MM.1S (cell line): ENCODE measurements at regions not wholly inside any gene's neighbourhood (a gene's known extent, or its start where the extent isn't known, plus 50 kb on each side); places are given as distances from the start of the nearest gene placed in this dataset.

ENCODE experiments used
- CTCF ChIP-seq: fragments of 300-600 bp; sonication (generic); IDR thresholded peaks from 2 replicates; pipeline ENCODE4 v1.5.1; 2016; ENCODE audit warnings: antibody characterized with exemption, low read length, mixed read lengths
- EZH2 ChIP-seq: fragments of 300-600 bp; sonication (generic); optimal IDR thresholded peaks from 2 replicates; pipeline ENCODE3; 2017; ENCODE audit warnings: low read depth, mild to moderate bottlenecking, antibody characterized with exemption, low read length, mixed read lengths
- EZH2phosphoT487 ChIP-seq: fragments of 300-600 bp; sonication (generic); IDR thresholded peaks from 2 replicates; pipeline ENCODE4 v1.6.1; 2018; ENCODE audit warnings: antibody characterized with exemption, low read length

DNA sequence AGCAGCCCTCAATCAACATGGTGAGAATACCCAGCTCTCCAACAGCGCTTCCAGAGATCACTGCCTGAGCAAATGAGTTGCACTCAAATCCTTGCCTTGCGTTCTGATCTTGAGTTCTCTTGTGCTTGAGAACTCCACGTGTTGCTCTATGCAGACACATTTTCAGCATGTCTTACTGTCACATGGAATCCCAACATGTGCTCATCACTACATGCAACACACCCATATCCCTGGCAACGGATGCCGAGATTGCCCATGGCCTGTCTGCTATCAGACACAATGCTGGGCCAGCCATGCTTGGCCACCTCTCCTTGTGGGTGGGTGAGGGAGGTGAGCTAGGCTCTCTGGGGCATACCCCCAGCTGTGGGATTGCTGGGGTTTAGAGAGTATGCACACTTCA is 91.9 kb upstream of the LDAH start:
- TF ChIP-seq EZH2phosphoT487, result no peak
- TF ChIP-seq CTCF, result no peak
- no peak for TF ChIP-seq EZH2
